ENCODE measurements at regions not wholly inside any gene's neighbourhood (a gene's known extent, or its start where the extent isn't known, plus 50 kb on each side); places are given as distances from the start of the nearest gene placed in this dataset.

GRCh38 chr7:80370587-80370986 is 141.3 kb downstream of the GNAT3 start:
- Mint-ChIP-seq H3K36me3 (no peaks in the 10 kb centered on the region), H3K4me1 (no peaks in the 10 kb centered on the region), H3K9me3 (peaks cover 0 to 10% (median 3%) of the 10 kb centered on the region in 11 donors), H3K4me3 (no peak overlapping the region), H3K27ac (no peak overlapping the region), H3K27me3 (no peaks in the 10 kb centered on the region)
- no peaks in the 10 kb centered on the region for H3K27me3 ChIP-seq (ENCODE audit: control insufficient read depth in 2 of 2, insufficient read depth in 2 of 2, low read length in 2 of 2)
- H3K4me1 ChIP-seq (ENCODE audit: control insufficient read depth in 2 of 2, insufficient read depth in 2 of 2, low read length in 2 of 2), result no peaks in the 10 kb centered on the region
- H3K27ac ChIP-seq (ENCODE audit: low read depth, low read length), result no peak overlapping the region
- H3K9me3 ChIP-seq (ENCODE audit: control insufficient read depth in 2 of 3, low read length in 3 of 3), result no peaks in the 10 kb centered on the region
- intact Hi-C loops (cut with micrococcal nuclease), result no loop called here
- ChIA-PET POLR2A (no interaction called here), CTCF (no interaction called here)
- H3K36me3 ChIP-seq (ENCODE audit: control insufficient read depth in 2 of 3, insufficient read depth in 3 of 3, low read length in 3 of 3), result no peaks in the 10 kb centered on the region
- DNase-seq (no peak), ATAC-seq (no peak)
- H3K4me3 ChIP-seq (ENCODE audit: low read length), result no peak overlapping the region

- intact Hi-C loops (cut with micrococcal nuclease), result no loop called here
- ChIA-PET POLR2A (no interaction called here), CTCF (no interaction called here)
- no peak overlapping the region for H3K4me3 ChIP-seq (ENCODE audit: low read length)
- no peaks in the 10 kb centered on the region for H3K36me3 ChIP-seq (ENCODE audit: control insufficient read depth in 2 of 3, insufficient read depth in 3 of 3, low read length in 3 of 3)
- no peaks in the 10 kb centered on the region for H3K36me3 Mint-ChIP-seq
- no peak overlapping the region for H3K27ac Mint-ChIP-seq
- peaks cover 0 to 17% (median 7%) of the 10 kb centered on the region in 11 donors for H3K9me3 Mint-ChIP-seq
- H3K9me3 ChIP-seq (ENCODE audit: control insufficient read depth in 2 of 3, low read length in 3 of 3), result no peaks in the 10 kb centered on the region
- no peak overlapping the region for H3K27ac ChIP-seq (ENCODE audit: low read depth, low read length)
- no peaks in the 10 kb centered on the region for H3K27me3 ChIP-seq (ENCODE audit: control insufficient read depth in 2 of 2, insufficient read depth in 2 of 2, low read length in 2 of 2)
- H3K27me3 Mint-ChIP-seq, result no peaks in the 10 kb centered on the region
- ATAC-seq (no peak), DNase-seq (no peak)
- no peak overlapping the region for H3K4me3 Mint-ChIP-seq
- no peaks in the 10 kb centered on the region for H3K4me1 ChIP-seq (ENCODE audit: control insufficient read depth in 2 of 2, insufficient read depth in 2 of 2, low read length in 2 of 2)
- H3K4me1 Mint-ChIP-seq, result no peaks in the 10 kb centered on the region
Observed at GRCh38 chr7:80369321-80369720, 142.5 kb downstream of the GNAT3 start.

GRCh38 chr7:80362677-80363076 is 149.2 kb downstream of the GNAT3 start:
- CTCF ChIA-PET, result no interaction called here
- POLR2A ChIA-PET, result no interaction called here
- Histone ChIP-seq H3K4me1 (ENCODE audit: control insufficient read depth in 2 of 2, insufficient read depth in 2 of 2, low read length in 2 of 2) (no peaks in the 10 kb centered on the region), H3K27me3 (ENCODE audit: control insufficient read depth in 2 of 2, insufficient read depth in 2 of 2, low read length in 2 of 2) (no peaks in the 10 kb centered on the region), H3K9me3 (ENCODE audit: control insufficient read depth in 2 of 3, low read length in 3 of 3) (no peaks in the 10 kb centered on the region), H3K27ac (ENCODE audit: low read depth, low read length) (no peak overlapping the region), H3K4me3 (ENCODE audit: low read length) (no peak overlapping the region), H3K36me3 (ENCODE audit: control insufficient read depth in 2 of 3, insufficient read depth in 3 of 3, low read length in 3 of 3) (no peaks in the 10 kb centered on the region)
- Mint-ChIP-seq H3K4me1 (no peaks in the 10 kb centered on the region), H3K27ac (no peak overlapping the region), H3K36me3 (no peaks in the 10 kb centered on the region), H3K9me3 (peaks cover 0 to 17% (median 4%) of the 10 kb centered on the region in 11 donors), H3K4me3 (no peak overlapping the region), H3K27me3 (no peaks in the 10 kb centered on the region)
- ATAC-seq (no peak), DNase-seq (no peak)
- intact Hi-C loops (cut with micrococcal nuclease), result no loop called here

GRCh38 chr7:80362010-80362618 is 149.8 kb downstream of the GNAT3 start:
- no peaks in the 10 kb centered on the region for H3K36me3 Mint-ChIP-seq
- ChIA-PET POLR2A (no interaction called here), CTCF (no interaction called here)
- no peaks in the 10 kb centered on the region for H3K27me3 Mint-ChIP-seq
- intact Hi-C loops (cut with micrococcal nuclease), result no loop called here
- no peaks in the 10 kb centered on the region for H3K4me1 Mint-ChIP-seq
- H3K9me3 ChIP-seq (ENCODE audit: control insufficient read depth in 2 of 3, low read length in 3 of 3), result no peaks in the 10 kb centered on the region
- ATAC-seq, result no peak
- no peak overlapping the region for H3K4me3 Mint-ChIP-seq
- peaks cover 0 to 17% (median 5%) of the 10 kb centered on the region in 11 donors for H3K9me3 Mint-ChIP-seq
- H3K27ac Mint-ChIP-seq, result no peak overlapping the region
- no peaks in the 10 kb centered on the region for H3K36me3 ChIP-seq (ENCODE audit: control insufficient read depth in 2 of 3, insufficient read depth in 3 of 3, low read length in 3 of 3)
- no peak overlapping the region for H3K4me3 ChIP-seq (ENCODE audit: low read length)
- no peak overlapping the region for H3K27ac ChIP-seq (ENCODE audit: low read depth, low read length)
- no peaks in the 10 kb centered on the region for H3K27me3 ChIP-seq (ENCODE audit: control insufficient read depth in 2 of 2, insufficient read depth in 2 of 2, low read length in 2 of 2)
- no peak for DNase-seq
- H3K4me1 ChIP-seq (ENCODE audit: control insufficient read depth in 2 of 2, insufficient read depth in 2 of 2, low read length in 2 of 2), result no peaks in the 10 kb centered on the region

GRCh38 chr7:80359476-80359875 is 152.4 kb downstream of the GNAT3 start:
- Histone ChIP-seq H3K4me1 (ENCODE audit: control insufficient read depth in 2 of 2, insufficient read depth in 2 of 2, low read length in 2 of 2) (no peaks in the 10 kb centered on the region), H3K4me3 (ENCODE audit: low read length) (no peak overlapping the region), H3K9me3 (ENCODE audit: control insufficient read depth in 2 of 3, low read length in 3 of 3) (no peaks in the 10 kb centered on the region), H3K36me3 (ENCODE audit: control insufficient read depth in 2 of 3, insufficient read depth in 3 of 3, low read length in 3 of 3) (no peaks in the 10 kb centered on the region), H3K27ac (ENCODE audit: low read depth, low read length) (no peak overlapping the region), H3K27me3 (ENCODE audit: control insufficient read depth in 2 of 2, insufficient read depth in 2 of 2, low read length in 2 of 2) (no peaks in the 10 kb centered on the region)
- ChIA-PET POLR2A (no interaction called here), CTCF (no interaction called here)
- Mint-ChIP-seq H3K27me3 (no peaks in the 10 kb centered on the region), H3K9me3 (peaks cover 0 to 7% (median 0%) of the 10 kb centered on the region in 11 donors), H3K27ac (no peak overlapping the region), H3K4me1 (no peaks in the 10 kb centered on the region), H3K36me3 (no peaks in the 10 kb centered on the region), H3K4me3 (no peak overlapping the region)
- no peak for DNase-seq
- intact Hi-C loops (cut with micrococcal nuclease), result no loop called here
- no peak for ATAC-seq

GRCh38 chr7:80359029-80359428 is 152.8 kb downstream of the GNAT3 start:
- Mint-ChIP-seq H3K4me1 (no peaks in the 10 kb centered on the region), H3K27me3 (no peaks in the 10 kb centered on the region), H3K9me3 (peaks cover 0 to 7% (median 0%) of the 10 kb centered on the region in 11 donors), H3K36me3 (no peaks in the 10 kb centered on the region), H3K27ac (no peak overlapping the region), H3K4me3 (no peak overlapping the region)
- DNase-seq, result no peak
- no peaks in the 10 kb centered on the region for H3K36me3 ChIP-seq (ENCODE audit: control insufficient read depth in 2 of 3, insufficient read depth in 3 of 3, low read length in 3 of 3)
- ATAC-seq, result no peak
- H3K4me3 ChIP-seq (ENCODE audit: low read length), result no peak overlapping the region
- no peaks in the 10 kb centered on the region for H3K27me3 ChIP-seq (ENCODE audit: control insufficient read depth in 2 of 2, insufficient read depth in 2 of 2, low read length in 2 of 2)
- intact Hi-C loops (cut with micrococcal nuclease), result no loop called here
- ChIA-PET POLR2A (no interaction called here), CTCF (interaction anchor here (0.5 kb wide), 1 partner anchor 14 kb away, joined by 3 read pairs; no protein-coding TSS in a partner anchor)
- H3K9me3 ChIP-seq (ENCODE audit: control insufficient read depth in 2 of 3, low read length in 3 of 3), result no peaks in the 10 kb centered on the region
- H3K27ac ChIP-seq (ENCODE audit: low read depth, low read length), result no peak overlapping the region
- H3K4me1 ChIP-seq (ENCODE audit: control insufficient read depth in 2 of 2, insufficient read depth in 2 of 2, low read length in 2 of 2), result no peaks in the 10 kb centered on the region

GRCh38 chr7:80357530-80357929 is 154.3 kb downstream of the GNAT3 start:
- H3K9me3 ChIP-seq (ENCODE audit: control insufficient read depth in 2 of 3, low read length in 3 of 3), result no peaks in the 10 kb centered on the region
- H3K27ac Mint-ChIP-seq, result no peak overlapping the region
- H3K36me3 Mint-ChIP-seq, result no peaks in the 10 kb centered on the region
- ATAC-seq (no peak), DNase-seq (no peak)
- H3K4me1 Mint-ChIP-seq, result no peaks in the 10 kb centered on the region
- intact Hi-C loops (cut with micrococcal nuclease), result no loop called here
- no peaks in the 10 kb centered on the region for H3K27me3 ChIP-seq (ENCODE audit: control insufficient read depth in 2 of 2, insufficient read depth in 2 of 2, low read length in 2 of 2)
- no peak overlapping the region for H3K27ac ChIP-seq (ENCODE audit: low read depth, low read length)
- H3K4me3 ChIP-seq (ENCODE audit: low read length), result no peak overlapping the region
- peaks cover 0 to 7% (median 0%) of the 10 kb centered on the region in 11 donors for H3K9me3 Mint-ChIP-seq
- no peaks in the 10 kb centered on the region for H3K4me1 ChIP-seq (ENCODE audit: control insufficient read depth in 2 of 2, insufficient read depth in 2 of 2, low read length in 2 of 2)
- CTCF ChIA-PET, result no interaction called here
- H3K36me3 ChIP-seq (ENCODE audit: control insufficient read depth in 2 of 3, insufficient read depth in 3 of 3, low read length in 3 of 3), result no peaks in the 10 kb centered on the region
- H3K27me3 Mint-ChIP-seq, result no peaks in the 10 kb centered on the region
- POLR2A ChIA-PET, result no interaction called here
- no peak overlapping the region for H3K4me3 Mint-ChIP-seq

All from naive thymus-derived CD4-positive, alpha-beta T cell (primary cell).